Skin of body (tissue), 1 donor: ENCODE measurements at regions not wholly inside any gene's neighbourhood (a gene's known extent, or its start where the extent isn't known, plus 50 kb on each side); places are given as distances from the start of the nearest gene placed in this dataset.

Source experiments
- DNase-seq: peaks from one replicate; lab custom pipeline; 2025; lab: John Stamatoyannopoulos, UW

- no peak for DNase-seq
These were observed 182.8 kb upstream of the STK17B start for GRCh38 chr2:196354186-196354585.

DNA sequence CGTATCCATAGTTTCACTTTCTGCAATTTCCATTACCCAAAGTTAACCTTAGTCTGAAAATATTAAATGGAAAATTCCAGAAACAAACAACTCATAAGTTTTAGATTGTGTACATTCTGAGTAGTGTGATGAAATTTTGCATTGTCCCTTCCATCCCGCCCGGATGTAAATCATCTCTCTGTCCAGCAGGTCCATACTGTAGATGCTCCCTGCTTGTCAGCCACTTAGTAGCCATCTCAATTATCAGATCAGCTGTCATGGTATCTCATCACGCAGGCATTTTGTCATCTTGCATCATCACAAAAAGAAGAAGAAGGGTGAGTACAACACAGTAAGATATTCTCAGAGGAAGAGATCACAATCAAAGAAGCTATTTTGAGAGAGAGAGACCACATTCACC, 185.0 kb upstream of the STK17B start:
- no peak for DNase-seq

GRCh38 chr2:196360650-196361049, 189.3 kb upstream of the STK17B start:
- DNase-seq, result no peak

DNA sequence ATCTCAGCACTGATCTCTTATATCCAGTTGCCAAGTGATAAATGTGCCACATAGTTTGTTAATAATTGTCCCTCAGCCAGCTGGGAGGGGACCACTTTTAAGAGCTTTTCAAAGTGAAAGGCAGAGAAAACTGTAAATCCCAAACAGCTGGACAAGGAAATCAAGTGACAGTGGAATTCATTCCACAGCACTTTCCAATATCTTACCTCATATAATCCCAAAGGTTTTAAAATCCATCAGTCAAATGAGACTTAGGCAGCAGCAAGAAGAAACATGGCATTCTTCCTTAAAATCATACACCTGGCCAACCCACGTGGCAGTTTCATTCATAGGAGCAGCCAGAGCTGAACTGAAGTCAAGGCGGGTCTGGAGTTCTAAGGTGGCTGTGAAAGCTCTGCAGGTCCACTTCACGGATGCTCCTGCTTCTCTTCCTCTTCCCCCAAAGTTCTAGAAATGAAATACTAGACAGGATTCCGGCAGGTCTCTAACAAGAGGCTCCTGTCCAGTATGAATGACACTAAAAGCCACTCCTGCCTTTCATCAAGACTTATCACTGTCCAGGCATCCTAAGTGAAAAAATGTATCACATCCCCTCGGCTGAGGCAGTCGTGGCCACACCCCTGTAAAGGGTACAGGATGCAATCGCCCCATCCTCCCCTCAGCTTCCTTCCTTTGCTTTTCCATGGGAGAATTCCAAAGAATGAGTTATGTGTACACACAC, 190.4 kb upstream of the STK17B start:
- DNase-seq, result no peak

DNA sequence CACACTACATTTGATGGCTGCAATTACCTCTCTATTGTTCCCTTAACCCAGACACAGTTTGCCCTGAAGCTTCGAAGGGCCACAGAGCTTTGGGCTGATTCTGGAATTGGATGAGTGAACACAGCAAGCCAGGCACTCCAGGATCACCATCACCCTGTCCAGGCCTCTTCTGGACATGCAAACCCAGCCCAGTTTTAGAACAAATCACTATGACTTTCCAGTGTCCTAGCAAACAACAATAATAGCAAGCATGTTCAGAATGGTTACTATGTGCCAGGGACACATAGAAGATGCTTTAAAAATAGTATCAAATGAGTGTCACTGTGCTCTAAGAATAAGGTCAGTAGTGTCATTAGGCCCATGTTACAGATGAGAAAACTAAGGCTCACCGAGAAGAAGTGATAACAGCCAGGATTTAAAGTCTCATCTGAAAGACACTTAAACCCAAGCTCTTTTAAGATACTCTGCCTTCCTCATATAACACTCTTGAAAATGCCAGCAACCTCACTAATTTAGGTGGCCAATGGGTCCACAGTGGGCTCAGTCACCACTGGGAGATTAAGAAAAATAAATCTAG, 191.7 kb upstream of the STK17B start:
- no peak for DNase-seq

- no peak for DNase-seq
These were observed 193.8 kb upstream of the STK17B start for GRCh38 chr2:196365145-196365544.

DNA sequence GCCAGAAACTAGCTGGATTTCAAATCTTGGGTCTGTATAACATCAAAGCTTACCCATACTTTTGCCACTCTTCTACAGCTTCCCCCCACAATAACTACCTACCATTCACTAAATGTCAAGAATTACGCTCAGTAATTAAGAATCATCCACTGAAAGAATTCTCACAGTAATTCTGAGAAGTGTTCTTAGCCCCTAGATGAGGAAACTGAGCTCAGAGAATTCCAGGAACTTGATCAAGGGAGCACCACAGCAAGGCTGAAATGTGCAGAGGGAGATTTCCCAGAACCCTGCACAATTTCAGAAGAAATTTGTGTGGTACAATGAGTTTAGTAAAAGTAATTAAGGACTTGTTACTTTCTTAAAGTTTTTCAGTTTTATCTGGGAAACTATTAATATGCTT, 194.5 kb upstream of the STK17B start:
- DNase-seq, result no peak

- no peak for DNase-seq
These were observed 196.3 kb upstream of the STK17B start for GRCh38 chr2:196367633-196368032.

GRCh38 chr2:196368546-196369225, 197.3 kb upstream of the STK17B start:
- no peak for DNase-seq

GRCh38 chr2:196369967-196370366, 198.6 kb upstream of the STK17B start:
- no peak for DNase-seq

- no peak for DNase-seq
These were observed 199.0 kb upstream of the STK17B start for GRCh38 chr2:196370381-196370780.

DNA sequence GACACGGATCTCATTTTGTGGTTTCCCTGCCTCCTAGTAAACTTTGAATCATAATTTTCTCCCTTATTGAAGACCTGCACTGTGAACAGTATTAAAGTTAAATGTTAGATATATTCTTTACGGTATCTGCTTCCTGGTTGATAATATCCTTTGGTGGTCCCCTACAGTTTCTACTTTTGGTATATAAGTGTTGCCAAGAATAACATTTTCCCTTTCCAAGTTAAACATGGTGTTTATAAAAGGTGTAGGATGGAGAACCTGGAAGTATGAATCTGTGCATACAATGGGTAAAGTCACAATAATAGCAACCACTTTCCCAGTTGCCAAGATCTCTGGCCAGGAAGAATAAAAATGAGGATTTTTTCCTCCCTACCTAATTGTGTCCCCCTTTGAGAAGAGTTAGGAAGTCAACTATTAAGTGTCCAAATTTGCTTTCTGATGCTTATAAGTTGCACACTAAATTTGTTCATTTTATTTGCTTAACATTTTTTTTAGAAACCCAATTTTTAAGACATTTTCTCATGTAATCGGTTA, 201.0 kb upstream of the STK17B start:
- no peak for DNase-seq

DNA sequence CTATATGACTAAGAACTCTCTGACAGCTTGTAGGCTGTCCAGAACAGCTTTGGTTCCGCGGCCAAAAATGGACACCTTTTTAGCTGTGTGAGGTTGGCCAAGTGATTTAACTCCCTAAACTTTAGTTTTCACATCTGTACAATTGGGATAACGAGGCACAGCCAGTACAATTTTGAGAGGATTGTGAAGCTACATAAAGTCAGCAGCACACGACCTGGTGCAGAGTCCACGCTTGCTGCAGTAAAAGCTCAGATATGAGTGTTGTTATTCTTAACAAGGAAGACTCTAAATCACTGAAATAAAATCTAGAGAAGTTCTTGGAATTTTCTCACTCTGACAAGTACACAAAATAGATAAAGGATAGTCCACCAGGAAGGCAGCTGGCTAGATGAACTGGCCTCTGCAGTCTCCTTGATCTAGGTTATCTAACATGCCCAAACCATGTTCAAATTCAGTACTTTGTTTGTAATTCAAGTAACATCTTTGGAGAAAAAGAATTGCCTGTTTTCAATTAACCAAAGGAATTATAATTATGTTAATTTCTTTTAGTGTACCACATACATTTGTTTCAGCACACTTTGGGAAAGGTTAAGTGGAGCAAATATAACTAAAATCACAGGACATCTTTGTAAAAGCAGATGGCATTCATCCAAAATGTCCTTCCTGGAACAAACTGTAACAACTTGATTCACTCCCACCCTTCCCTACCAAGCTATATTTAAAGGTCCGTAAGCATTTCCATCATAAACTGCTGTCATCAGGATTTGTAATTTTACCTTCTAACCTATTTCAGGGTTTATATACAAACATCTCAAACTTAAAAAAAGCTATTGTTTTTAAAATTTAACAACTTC, 201.7 kb upstream of the STK17B start:
- DNase-seq, result peak; percentile 40

DNA sequence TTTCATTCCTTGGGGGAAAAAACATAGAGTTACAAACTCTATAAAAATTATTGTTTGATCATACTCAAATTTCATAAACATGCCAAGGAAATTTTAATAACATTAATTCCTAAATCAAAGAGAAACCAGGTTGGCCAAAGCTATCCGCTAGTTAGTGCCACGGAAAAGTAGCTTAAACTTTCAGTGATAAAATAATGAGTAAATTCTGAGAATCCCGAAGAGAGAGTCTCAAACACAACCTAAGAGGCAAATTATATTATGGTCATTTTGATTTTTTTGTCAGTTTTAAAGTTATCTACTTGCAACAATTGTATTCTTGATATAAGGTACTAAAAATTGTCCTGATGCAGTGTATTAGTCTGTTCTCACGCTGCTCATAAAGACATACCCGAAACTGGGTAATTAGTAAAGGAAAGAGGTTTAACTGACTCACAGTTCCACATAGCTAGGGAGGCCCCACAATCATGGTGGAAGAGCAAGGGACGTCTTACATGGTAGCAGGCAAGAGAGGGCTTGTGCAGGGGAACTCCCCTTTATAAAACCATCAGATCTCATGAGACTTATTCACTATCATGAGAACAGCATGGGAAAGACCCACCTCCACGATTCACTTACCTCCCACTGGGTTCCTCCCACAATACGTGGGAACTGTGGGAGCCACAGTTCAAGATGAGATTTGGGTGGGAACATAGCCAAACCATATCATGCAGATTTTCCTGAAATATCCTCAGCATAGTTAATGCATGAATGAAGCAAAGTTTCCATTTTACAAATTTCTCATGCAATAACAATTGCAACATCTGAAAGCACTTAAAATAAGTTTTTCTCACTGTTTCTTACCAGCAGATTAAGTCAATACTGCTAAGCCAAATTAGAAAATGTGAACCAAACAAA, 205.9 kb upstream of the STK17B start:
- DNase-seq, result peak; percentile 82

DNA sequence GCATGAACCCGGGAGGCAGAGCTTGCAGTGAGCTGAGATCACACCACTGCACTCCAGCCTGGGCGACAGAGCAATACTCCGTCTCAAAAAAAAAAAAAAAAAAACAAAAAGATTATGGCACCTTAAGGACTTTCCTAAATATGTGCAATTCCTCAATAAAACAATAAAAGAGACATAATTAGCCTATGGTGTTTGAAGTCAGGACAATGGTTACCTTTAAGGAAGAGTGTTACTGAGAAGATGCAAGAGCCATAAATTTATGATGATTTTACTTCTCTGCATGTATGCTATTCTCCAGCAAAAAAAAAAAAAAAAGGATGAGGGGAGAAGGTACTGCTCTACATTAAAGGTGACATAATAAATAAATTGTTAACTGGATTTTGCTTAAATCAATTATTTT, 208.2 kb upstream of the STK17B start:
- DNase-seq, result no peak

DNA sequence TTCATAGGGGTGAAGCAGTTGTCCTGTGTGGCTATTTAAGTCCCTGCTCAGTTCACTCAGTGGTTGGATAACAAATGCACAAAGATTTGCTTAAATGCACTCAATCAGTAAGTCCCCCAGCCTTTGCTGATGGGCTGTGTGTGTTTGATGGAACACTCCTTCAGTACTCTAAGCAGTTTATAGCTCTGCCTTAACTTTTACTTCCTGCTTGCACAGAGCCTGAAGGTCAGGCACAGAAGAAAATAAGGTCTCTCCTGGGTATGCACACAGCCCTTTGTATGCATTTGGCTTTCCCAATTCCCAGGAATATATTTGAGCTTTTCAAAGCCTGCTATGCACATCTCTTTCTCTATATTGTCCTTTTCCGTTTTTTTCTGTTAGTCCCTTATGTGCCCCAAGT, 208.7 kb upstream of the STK17B start:
- DNase-seq, result no peak

GRCh38 chr2:196380575-196380974, 209.2 kb upstream of the STK17B start:
- DNase-seq, result no peak

GRCh38 chr2:196381464-196381863, 210.1 kb upstream of the STK17B start:
- no peak for DNase-seq

- no peak for DNase-seq
These were observed 212.4 kb upstream of the STK17B start for GRCh38 chr2:196383799-196384198.

DNA sequence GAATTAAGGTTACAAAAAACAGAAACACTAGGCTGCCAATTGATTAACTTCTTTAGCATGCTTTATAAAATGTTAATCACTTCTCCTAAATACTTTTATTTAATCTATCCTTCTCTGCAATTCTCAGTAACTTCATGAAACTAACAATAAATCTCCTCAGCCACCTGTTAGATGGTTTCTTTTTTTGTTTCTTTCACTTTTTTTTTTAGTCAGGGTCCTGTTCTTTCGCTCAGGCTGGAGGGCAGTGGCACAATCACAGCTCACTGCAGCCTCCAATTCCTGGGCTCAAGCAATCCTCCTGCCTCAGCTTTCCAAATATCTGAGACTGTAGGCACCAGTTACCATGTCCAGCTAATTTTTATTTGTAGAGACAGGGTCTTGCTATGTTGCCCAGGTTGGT, 213.4 kb upstream of the STK17B start:
- DNase-seq, result no peak

- DNase-seq, result no peak
These were observed 218.3 kb upstream of the STK17B start for GRCh38 chr2:196389670-196390069.
